ENCODE measurements at regions not wholly inside any gene's neighbourhood (a gene's known extent, or its start where the extent isn't known, plus 50 kb on each side); places are given as distances from the start of the nearest gene placed in this dataset.

- Histone ChIP-seq H3K4me3 (no peak overlapping the region), H3K9me3 (no peaks in the 10 kb centered on the region), H3K4me2 (no peak overlapping the region), H3K4me1 (no peaks in the 10 kb centered on the region), H3K27ac (no peak overlapping the region)
- no peak for ATAC-seq
- TF ChIP-seq HEYL (CRISPR knock-in tag; IDR thresholded peaks at IDR 0.05): no peak
- no peak for TF ChIP-seq EHMT2 (IDR thresholded peaks at IDR 0.05; ENCODE audit: low read depth)
- TF ChIP-seq BHLHE40 (IDR thresholded peaks at IDR 0.05; ENCODE audit: low read depth, low read length): no peak
- ChIA-PET CTCF (no interaction called here), POLR2A (no interaction called here)
- no peak for FAIRE-seq
- DNase-seq (ENCODE audit: low read depth in 1 of 2, low spot score in 1 of 2): no peak
- 4% methylated on average over 2 of the region's 2 CpGs for WGBS (ENCODE audit: missing lambda C conversion rate)
Observed at GRCh38 chrX:106302304-106302703, 134.2 kb downstream of the PWWP3B start.

GRCh38 chrX:106306391-106306947 lies 138.4 kb downstream of the PWWP3B start:
- H3K4me1 ChIP-seq: no peaks in the 10 kb centered on the region
- DNase-seq (ENCODE audit: low read depth in 1 of 2, low spot score in 1 of 2) (no peak), FAIRE-seq (no peak), ATAC-seq (no peak)
- no peak overlapping the region for H3K27ac ChIP-seq
- WGBS (ENCODE audit: missing lambda C conversion rate): 57% methylated on average over 7 of the region's 7 CpGs
- ChIA-PET POLR2A (no interaction called here), CTCF (no interaction called here)
- H3K4me3 ChIP-seq: no peak overlapping the region
- TF ChIP-seq TP53 (CRISPR knock-in tag; IDR thresholded peaks at IDR 0.05): no peak
- no peak for TF ChIP-seq HEYL (CRISPR knock-in tag; IDR thresholded peaks at IDR 0.05)
- no peak for TF ChIP-seq EHF (CRISPR knock-in tag; IDR thresholded peaks at IDR 0.05)
- H3K4me2 ChIP-seq: no peak overlapping the region
- H3K9me3 ChIP-seq: no peaks in the 10 kb centered on the region

GRCh38 chrX:106323357-106323756 lies 155.3 kb downstream of the PWWP3B start:
- CTCF ChIA-PET: interaction anchor here (0.6 kb wide), 1 partner anchor 543 kb away, joined by 3 read pairs; no protein-coding TSS in a partner anchor

More at GRCh38 chrX:106323357-106323756, 155.3 kb downstream of the PWWP3B start:
- FAIRE-seq (no peak), ATAC-seq (no peak), DNase-seq (ENCODE audit: low read depth in 1 of 2, low spot score in 1 of 2) (no peak)
- TF ChIP-seq NFE2L2 (conservative IDR thresholded peaks at IDR 0.05; ENCODE audit: low read length) (no peak), RNF2 (IDR thresholded peaks at IDR 0.05; ENCODE audit: borderline replicate concordance, low read depth) (no peak), NR3C1 (IDR thresholded peaks at IDR 0.05) (no peak), FOXS1 (CRISPR knock-in tag; IDR thresholded peaks at IDR 0.05) (no peak), ELK1 (IDR thresholded peaks at IDR 0.05; ENCODE audit: low read depth, low read length) (no peak), ZC3H11A (IDR thresholded peaks at IDR 0.05) (no peak), MAFK (IDR thresholded peaks at IDR 0.05; ENCODE audit: partially characterized antibody) (no peak), CHD2 (IDR thresholded peaks at IDR 0.05; ENCODE audit: low read length, partially characterized antibody) (no peak), RARB (CRISPR knock-in tag; IDR thresholded peaks at IDR 0.05) (no peak), FOSB (CRISPR knock-in tag; IDR thresholded peaks at IDR 0.05) (no peak), CBX8 (IDR thresholded peaks at IDR 0.05) (no peak), GATA3 (IDR thresholded peaks at IDR 0.05; ENCODE audit: borderline replicate concordance) (no peak), RCOR1 (IDR thresholded peaks at IDR 0.05; ENCODE audit: low read depth, low read length) (no peak), NPAS2 (CRISPR knock-in tag; IDR thresholded peaks at IDR 0.05; ENCODE audit: borderline replicate concordance) (no peak), PHF8 (IDR thresholded peaks at IDR 0.05; ENCODE audit: borderline replicate concordance, low read depth) (no peak), POLR2AphosphoS2 (conservative IDR thresholded peaks at IDR 0.05; ENCODE audit: low read length) (no peak)
- TF ChIP-seq, protein P1, sequence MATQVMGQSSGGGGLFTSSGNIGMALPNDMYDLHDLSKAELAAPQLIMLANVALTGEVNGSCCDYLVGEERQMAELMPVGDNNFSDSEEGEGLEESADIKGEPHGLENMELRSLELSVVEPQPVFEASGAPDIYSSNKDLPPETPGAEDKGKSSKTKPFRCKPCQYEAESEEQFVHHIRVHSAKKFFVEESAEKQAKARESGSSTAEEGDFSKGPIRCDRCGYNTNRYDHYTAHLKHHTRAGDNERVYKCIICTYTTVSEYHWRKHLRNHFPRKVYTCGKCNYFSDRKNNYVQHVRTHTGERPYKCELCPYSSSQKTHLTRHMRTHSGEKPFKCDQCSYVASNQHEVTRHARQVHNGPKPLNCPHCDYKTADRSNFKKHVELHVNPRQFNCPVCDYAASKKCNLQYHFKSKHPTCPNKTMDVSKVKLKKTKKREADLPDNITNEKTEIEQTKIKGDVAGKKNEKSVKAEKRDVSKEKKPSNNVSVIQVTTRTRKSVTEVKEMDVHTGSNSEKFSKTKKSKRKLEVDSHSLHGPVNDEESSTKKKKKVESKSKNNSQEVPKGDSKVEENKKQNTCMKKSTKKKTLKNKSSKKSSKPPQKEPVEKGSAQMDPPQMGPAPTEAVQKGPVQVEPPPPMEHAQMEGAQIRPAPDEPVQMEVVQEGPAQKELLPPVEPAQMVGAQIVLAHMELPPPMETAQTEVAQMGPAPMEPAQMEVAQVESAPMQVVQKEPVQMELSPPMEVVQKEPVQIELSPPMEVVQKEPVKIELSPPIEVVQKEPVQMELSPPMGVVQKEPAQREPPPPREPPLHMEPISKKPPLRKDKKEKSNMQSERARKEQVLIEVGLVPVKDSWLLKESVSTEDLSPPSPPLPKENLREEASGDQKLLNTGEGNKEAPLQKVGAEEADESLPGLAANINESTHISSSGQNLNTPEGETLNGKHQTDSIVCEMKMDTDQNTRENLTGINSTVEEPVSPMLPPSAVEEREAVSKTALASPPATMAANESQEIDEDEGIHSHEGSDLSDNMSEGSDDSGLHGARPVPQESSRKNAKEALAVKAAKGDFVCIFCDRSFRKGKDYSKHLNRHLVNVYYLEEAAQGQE (IDR thresholded peaks at IDR 0.05): no peak
- H3K4me2 ChIP-seq: no peak overlapping the region
- H3K27ac ChIP-seq: no peak overlapping the region
- no peaks in the 10 kb centered on the region for H3K4me1 ChIP-seq
- no peaks in the 10 kb centered on the region for H3K9me3 ChIP-seq
- POLR2A ChIA-PET: no interaction called here
- H3K4me3 ChIP-seq: no peak overlapping the region
